B cell (primary cell): ENCODE measurements at regions not wholly inside any gene's neighbourhood (a gene's known extent, or its start where the extent isn't known, plus 50 kb on each side); places are given as distances from the start of the nearest gene placed in this dataset.

ENCODE experiments used
- ATAC-seq: fragments of 200-7000 bp; cut with Tn5 transposase; one replicate; pipeline ENCODE4 v1.10.0; 2021; ENCODE audit warnings: low read depth, mild to moderate bottlenecking, moderate number of reproducible peaks, moderate library complexity
- CTCF ChIA-PET: fragments of 350-600 bp; sonication (Branson Sonifier 250); formaldehyde crosslinking; loops from one replicate; lab custom pipeline; 2021; ENCODE audit warnings: antibody characterized with exemption, inconsistent platforms; lab: Charles Lee
- POLR2A ChIA-PET: fragments of 350-600 bp; sonication (Branson Sonifier 250); formaldehyde crosslinking; loops from one replicate; lab custom pipeline; 2021; ENCODE audit warnings: antibody characterized with exemption; lab: Charles Lee
- DNase-seq: peaks from one replicate; pipeline ENCODE4 v3.0.0; 2013
- H2AFZ ChIP-seq: 2 replicates; pipeline ENCODE4 v1.6.1; 2012; ENCODE audit warnings: mild to moderate bottlenecking, low read depth, low read length; ENCODE audit not compliant: insufficient read depth, poor library complexity, severe bottlenecking
- H3K27ac ChIP-seq, 2 donors: 1 replicate in 1 of 2; 2 replicates in 1 of 2; pipeline ENCODE4 v1.5.1; 2012 to 2013; ENCODE audit warnings: low read length in 2 of 2, mild to moderate bottlenecking in 2 of 2, moderate library complexity in 1 of 2
- H3K27me3 ChIP-seq, 4 experiments: fragments of 200-600 bp in 1 of 4; sonication (generic) in 1 of 4; replicated peaks in 1 of 4; 1 replicate in 2 of 4; 2 replicates in 2 of 4; pipeline versions ENCODE4 v1.6.1 to v1.7.0; 2013 to 2016; ENCODE audit warnings: low read length in 3 of 4, mild to moderate bottlenecking in 2 of 4, mixed read lengths in 1 of 4, moderate library complexity in 1 of 4; ENCODE audit not compliant: insufficient read depth in 4 of 4, control insufficient read depth in 3 of 4; ENCODE audit errors: control extremely low read depth in 1 of 4
- H3K36me3 ChIP-seq, 2 experiments: replicated peaks in 1 of 2; 1 replicate in 1 of 2; 2 replicates in 1 of 2; pipeline versions ENCODE4 v1.6.1 to v1.7.1; 2013; ENCODE audit warnings: low read length in 1 of 2; ENCODE audit not compliant: insufficient read depth in 2 of 2, control insufficient read depth in 1 of 2; ENCODE audit errors: control extremely low read depth in 1 of 2, extremely low read depth in 1 of 2
- H3K4me1 ChIP-seq, 2 donors: fragments of 200-600 bp in 1 of 2; sonication (generic) in 1 of 2; 1 replicate in 1 of 2; 2 replicates in 1 of 2; pipeline versions ENCODE4 v1.5.1 to v1.6.1; 2013 to 2017; ENCODE audit warnings: low read length in 2 of 2; ENCODE audit not compliant: control insufficient read depth in 2 of 2, insufficient read depth in 2 of 2
- H3K4me2 ChIP-seq: replicated peaks from 2 replicates; pipeline ENCODE3; 2012; ENCODE audit warnings: mild to moderate bottlenecking, low read depth, low read length; ENCODE audit not compliant: poor library complexity, severe bottlenecking
- H3K4me3 ChIP-seq, 5 experiments: fragments of 200-600 bp in 1 of 5; sonication (generic) in 1 of 5; 1 replicate in 3 of 5; 2 replicates in 2 of 5; pipeline versions ENCODE4 v1.5.1 to v1.7.0; 2011 to 2016; ENCODE audit warnings: low read length in 4 of 5, mild to moderate bottlenecking in 4 of 5, low read depth in 2 of 5, control low read depth in 1 of 5, moderate library complexity in 1 of 5; ENCODE audit not compliant: insufficient read depth in 1 of 5; ENCODE audit errors: control extremely low read depth in 1 of 5, extremely low read depth in 1 of 5
- H3K79me2 ChIP-seq: fragments of 200-600 bp; sonication (generic); one replicate; pipeline ENCODE4 v1.6.0; 2016; ENCODE audit warnings: low read length; ENCODE audit not compliant: control insufficient read depth, insufficient read depth
- H3K9ac ChIP-seq: fragments of 200-600 bp; sonication (generic); 2 replicates; pipeline ENCODE4 v1.6.1; 2017; ENCODE audit warnings: mild to moderate bottlenecking, low read length, moderate library complexity
- H3K9me3 ChIP-seq, 3 donors: one replicate each; pipeline versions ENCODE4 v1.6.1 to v1.7.1; 2013; ENCODE audit warnings: low read length in 2 of 3; ENCODE audit not compliant: control insufficient read depth in 2 of 3, insufficient read depth in 1 of 3; ENCODE audit errors: control extremely low read depth in 1 of 3
- H4K20me1 ChIP-seq: 2 replicates; pipeline ENCODE4 v1.6.0; 2012; ENCODE audit warnings: mild to moderate bottlenecking, low read length; ENCODE audit not compliant: insufficient read depth, control insufficient read depth, poor library complexity, severe bottlenecking
- H3K27ac Mint-ChIP-seq: one replicate; pipeline ENCODE4 v1.8.0; 2021; ENCODE audit warnings: mixed read lengths
- H3K27me3 Mint-ChIP-seq: one replicate; pipeline ENCODE4 v1.8.0; 2021; ENCODE audit warnings: mixed read lengths
- H3K4me1 Mint-ChIP-seq: one replicate; pipeline ENCODE4 v1.8.0; 2021; ENCODE audit warnings: mixed read lengths
- H3K4me3 Mint-ChIP-seq: one replicate; pipeline ENCODE4 v1.8.0; 2021; ENCODE audit warnings: mixed read lengths
- H3K9me3 Mint-ChIP-seq: one replicate; pipeline ENCODE4 v1.8.0; 2022; ENCODE audit warnings: mixed read lengths; ENCODE audit not compliant: insufficient read depth
- CTCF ChIP-seq: fragments of 200-600 bp; IDR thresholded peaks from one replicate; pipeline ENCODE4 v1.8.0; 2022; ENCODE audit warnings: antibody characterized with exemption, mild to moderate bottlenecking
- EZH2 ChIP-seq: IDR thresholded peaks from 2 replicates; pipeline ENCODE4 v1.6.1; 2012; ENCODE audit warnings: borderline replicate concordance, low read depth, mild to moderate bottlenecking, moderate library complexity, low read length; ENCODE audit not compliant: insufficient read depth, poor library complexity, severe bottlenecking
- WGBS: methylation state at CpG from one replicate; pipeline ENCODE4 v1.1.5; 2013; ENCODE audit warnings: missing lambda C conversion rate; ENCODE audit not compliant: insufficient coverage; 5-methylcytosine and 5-hydroxymethylcytosine counted together
- intact Hi-C: fragments of 100-400 bp; cut with micrococcal nuclease; formaldehyde crosslinking; loops from one replicate; pipeline ENCODE4 v1.10.0; 2022

DNA sequence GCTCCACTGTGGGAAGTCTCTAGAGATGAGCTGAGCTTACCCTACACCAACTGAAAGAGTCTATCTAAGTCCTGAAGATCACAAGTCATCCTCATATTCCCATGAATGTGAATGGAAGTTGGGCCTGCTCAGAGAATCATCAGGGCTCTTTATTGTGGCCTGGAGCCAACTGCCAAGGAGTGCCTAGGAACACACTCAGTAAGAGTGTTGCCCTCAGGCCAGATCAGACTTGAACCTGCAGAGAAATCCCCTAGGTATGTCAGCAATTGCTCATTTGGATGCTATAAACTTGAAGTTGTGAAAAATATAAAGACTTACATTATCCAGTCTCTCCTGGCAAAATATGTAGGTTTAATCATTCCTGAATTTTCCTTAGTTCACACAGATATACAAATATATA, 1070.2 kb downstream of the EFNB2 start:
- CTCF ChIA-PET = no interaction called here
- H2AFZ ChIP-seq = no peak overlapping the region
- H3K4me3 ChIP-seq = no peak overlapping the region
- no peak overlapping the region for H3K9ac ChIP-seq
- H3K9me3 Mint-ChIP-seq = no peaks in the 10 kb centered on the region
- no peaks in the 10 kb centered on the region for H3K27me3 Mint-ChIP-seq
- ATAC-seq = no peak
- POLR2A ChIA-PET = no interaction called here
- H3K36me3 ChIP-seq = no peaks in the 10 kb centered on the region
- no peaks in the 10 kb centered on the region for H4K20me1 ChIP-seq
- TF ChIP-seq EZH2 = no peak
- no peak for TF ChIP-seq CTCF
- peaks cover 0 to 4% (median 1%) of the 10 kb centered on the region in 3 donors for H3K9me3 ChIP-seq
- no peak overlapping the region for H3K27ac ChIP-seq
- DNase-seq = no peak
- H3K27me3 ChIP-seq = no peaks in the 10 kb centered on the region
- H3K79me2 ChIP-seq = no peaks in the 10 kb centered on the region
- H3K4me1 ChIP-seq = no peaks in the 10 kb centered on the region
- H3K27ac Mint-ChIP-seq = no peak overlapping the region
- H3K4me2 ChIP-seq = no peak overlapping the region
- intact Hi-C loops = no loop called here
- H3K4me1 Mint-ChIP-seq = no peaks in the 10 kb centered on the region
- no peak overlapping the region for H3K4me3 Mint-ChIP-seq

GRCh38 chr13:105464249-105464648, 1071.2 kb downstream of the EFNB2 start:
- H3K9ac ChIP-seq = no peak overlapping the region
- no peak for TF ChIP-seq CTCF
- no peak for TF ChIP-seq EZH2
- peaks cover 0 to 4% (median 1%) of the 10 kb centered on the region in 3 donors for H3K9me3 ChIP-seq
- no peak overlapping the region for H3K27ac ChIP-seq
- ATAC-seq (no peak), DNase-seq (no peak)
- WGBS = no CpG with 5 or more reads among the region's 1 CpG
- ChIA-PET POLR2A (no interaction called here), CTCF (no interaction called here)
- no peaks in the 10 kb centered on the region for H3K4me1 Mint-ChIP-seq
- no peaks in the 10 kb centered on the region for H3K36me3 ChIP-seq
- H4K20me1 ChIP-seq = no peaks in the 10 kb centered on the region
- H3K4me3 ChIP-seq = no peak overlapping the region
- no peak overlapping the region for H3K27ac Mint-ChIP-seq
- H3K4me3 Mint-ChIP-seq = no peak overlapping the region
- intact Hi-C loops = no loop called here
- H3K4me2 ChIP-seq = no peak overlapping the region
- no peaks in the 10 kb centered on the region for H3K4me1 ChIP-seq
- H3K27me3 ChIP-seq = no peaks in the 10 kb centered on the region
- no peaks in the 10 kb centered on the region for H3K27me3 Mint-ChIP-seq
- H2AFZ ChIP-seq = no peak overlapping the region
- no peaks in the 10 kb centered on the region for H3K79me2 ChIP-seq
- H3K9me3 Mint-ChIP-seq = no peaks in the 10 kb centered on the region
